ENCODE measurements at regions not wholly inside any gene's neighbourhood (a gene's known extent, or its start where the extent isn't known, plus 50 kb on each side); places are given as distances from the start of the nearest gene placed in this dataset.

DNA sequence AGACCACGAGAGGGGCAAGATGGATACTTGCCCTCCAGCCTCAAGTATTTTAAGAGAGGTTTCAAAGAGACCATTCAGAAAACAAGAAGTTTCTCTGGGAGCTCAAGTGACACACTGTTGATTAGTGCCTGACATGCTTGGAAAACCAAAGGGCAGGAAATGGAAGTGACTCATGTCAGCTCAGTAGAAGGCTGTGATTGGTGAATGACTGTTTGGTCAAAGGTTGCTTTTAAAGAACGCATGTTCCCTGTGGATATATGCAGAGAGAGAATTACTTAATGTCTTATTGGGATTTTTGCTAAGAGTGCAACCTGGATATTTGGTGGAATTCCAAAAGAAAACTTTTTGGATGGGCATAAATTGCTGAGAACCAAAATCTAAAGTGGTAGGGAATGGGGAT is 549.9 kb downstream of the XIRP2 start (continued):
- TF ChIP-seq, protein P1, sequence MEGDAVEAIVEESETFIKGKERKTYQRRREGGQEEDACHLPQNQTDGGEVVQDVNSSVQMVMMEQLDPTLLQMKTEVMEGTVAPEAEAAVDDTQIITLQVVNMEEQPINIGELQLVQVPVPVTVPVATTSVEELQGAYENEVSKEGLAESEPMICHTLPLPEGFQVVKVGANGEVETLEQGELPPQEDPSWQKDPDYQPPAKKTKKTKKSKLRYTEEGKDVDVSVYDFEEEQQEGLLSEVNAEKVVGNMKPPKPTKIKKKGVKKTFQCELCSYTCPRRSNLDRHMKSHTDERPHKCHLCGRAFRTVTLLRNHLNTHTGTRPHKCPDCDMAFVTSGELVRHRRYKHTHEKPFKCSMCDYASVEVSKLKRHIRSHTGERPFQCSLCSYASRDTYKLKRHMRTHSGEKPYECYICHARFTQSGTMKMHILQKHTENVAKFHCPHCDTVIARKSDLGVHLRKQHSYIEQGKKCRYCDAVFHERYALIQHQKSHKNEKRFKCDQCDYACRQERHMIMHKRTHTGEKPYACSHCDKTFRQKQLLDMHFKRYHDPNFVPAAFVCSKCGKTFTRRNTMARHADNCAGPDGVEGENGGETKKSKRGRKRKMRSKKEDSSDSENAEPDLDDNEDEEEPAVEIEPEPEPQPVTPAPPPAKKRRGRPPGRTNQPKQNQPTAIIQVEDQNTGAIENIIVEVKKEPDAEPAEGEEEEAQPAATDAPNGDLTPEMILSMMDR (IDR thresholded peaks at IDR 0.05): no peak

DNA sequence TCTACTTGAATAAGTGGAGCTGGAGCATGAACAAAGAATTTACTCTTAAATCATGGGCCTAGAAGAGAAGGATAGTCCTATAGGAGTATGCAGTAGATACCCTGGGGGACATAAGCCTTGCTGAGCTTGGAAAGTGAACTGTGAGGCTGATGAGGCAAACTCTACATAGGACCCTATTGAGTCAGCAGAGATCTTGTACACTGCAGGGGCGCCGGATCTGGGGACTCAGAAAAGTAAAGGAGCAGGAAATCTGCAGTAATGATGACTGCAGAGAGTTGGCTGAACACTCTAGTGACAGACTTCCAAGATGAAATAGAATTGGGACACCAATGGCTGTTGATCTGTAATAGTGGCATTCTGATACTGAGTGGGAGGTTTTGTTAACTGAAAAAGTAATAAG is 543.7 kb downstream of the XIRP2 start:
- TF ChIP-seq NFIC (IDR thresholded peaks at IDR 0.05; ENCODE audit: borderline replicate concordance) (no peak), MEF2A (IDR thresholded peaks at IDR 0.05; ENCODE audit: borderline replicate concordance, low read depth) (no peak), TAF1 (IDR thresholded peaks at IDR 0.05; ENCODE audit: borderline replicate concordance, low read depth, low read length) (no peak), RXRA (IDR thresholded peaks at IDR 0.05; ENCODE audit: borderline replicate concordance, low read depth) (no peak), SIN3A (IDR thresholded peaks at IDR 0.05; ENCODE audit: borderline replicate concordance, low read depth, low read length) (no peak), NRF1 (IDR thresholded peaks at IDR 0.05; ENCODE audit: low read depth, low read length) (no peak), RCOR1 (IDR thresholded peaks at IDR 0.05; ENCODE audit: low read length) (no peak), GABPA (IDR thresholded peaks at IDR 0.05; ENCODE audit: low read depth) (no peak), FOXM1 (IDR thresholded peaks at IDR 0.05; ENCODE audit: low read depth) (no peak), EP300 (IDR thresholded peaks at IDR 0.05; ENCODE audit: borderline replicate concordance in 1 of 2, low read depth in 1 of 2, low read length in 1 of 2) (no peak), FOSL2 (IDR thresholded peaks at IDR 0.05; ENCODE audit: borderline replicate concordance, low read depth) (no peak), ELF1 (IDR thresholded peaks at IDR 0.05) (no peak)
- TF ChIP-seq, protein P1 (IDR thresholded peaks at IDR 0.05): no peak
- H3K4me3 ChIP-seq (ENCODE audit: low read depth in 2 of 2, low read length in 1 of 2): no peak overlapping the region
- no peaks in the 10 kb centered on the region for H4K20me1 ChIP-seq (ENCODE audit: insufficient read depth)
- CTCF ChIA-PET: interaction anchor here (0.7 kb wide), 1 partner anchor 11 kb away, joined by 3 read pairs; no protein-coding TSS in a partner anchor
- no peaks in the 10 kb centered on the region for H3K4me1 ChIP-seq (ENCODE audit: control insufficient read depth in 1 of 2, insufficient read depth in 2 of 2, low read depth in 1 of 2, low read length in 1 of 2)
- H3K9me2 ChIP-seq: no peaks in the 10 kb centered on the region
- no peak for DNase-seq
- no peaks in the 10 kb centered on the region for H3K36me3 ChIP-seq (replicated peaks in 1 of 2; ENCODE audit: control insufficient read depth in 1 of 2, insufficient read depth in 2 of 2, low read length in 1 of 2)
- no peak overlapping the region for H3K9ac ChIP-seq
- H3K27ac ChIP-seq (ENCODE audit: low read depth in 2 of 2, low read length in 1 of 2): no peak overlapping the region
- no peak overlapping the region for H3K4me2 ChIP-seq
- WGBS (ENCODE audit: low lambda C conversion rate): 49% methylated on average over 2 of the region's 2 CpGs
- no peaks in the 10 kb centered on the region for H3F3A ChIP-seq (replicated peaks; ENCODE audit: insufficient read depth)
- POLR2A ChIA-PET: no interaction called here
- H3K27me3 ChIP-seq (ENCODE audit: insufficient read depth): no peaks in the 10 kb centered on the region
- H2AFZ ChIP-seq (ENCODE audit: low read depth): no peak overlapping the region
- no peaks in the 10 kb centered on the region for H3K9me3 ChIP-seq
- H3K79me2 ChIP-seq (ENCODE audit: insufficient read depth): no peaks in the 10 kb centered on the region

DNA sequence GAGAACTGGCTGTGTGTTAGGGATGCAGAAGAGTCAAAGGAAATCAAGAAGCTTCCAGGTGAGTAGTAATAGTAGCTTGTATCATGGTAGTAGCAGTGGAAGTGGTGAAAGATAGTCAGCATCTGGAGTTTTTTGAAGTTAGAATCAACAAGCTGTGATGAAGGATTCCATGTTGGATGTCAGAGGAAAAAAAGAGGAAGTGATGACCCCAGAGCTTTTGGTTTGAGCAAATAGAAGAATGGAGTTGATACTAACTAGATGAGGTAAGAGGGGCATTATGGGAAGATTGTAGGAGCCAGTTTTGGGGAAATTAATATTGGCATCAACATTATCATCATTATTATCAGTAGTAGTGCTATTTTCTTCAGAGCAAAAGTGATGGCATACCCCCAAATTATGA is 542.2 kb downstream of the XIRP2 start:
- Histone ChIP-seq H3F3A (replicated peaks; ENCODE audit: insufficient read depth) (no peaks in the 10 kb centered on the region), H3K9ac (no peak overlapping the region), H3K4me1 (ENCODE audit: control insufficient read depth in 1 of 2, insufficient read depth in 2 of 2, low read depth in 1 of 2, low read length in 1 of 2) (no peaks in the 10 kb centered on the region), H3K36me3 (replicated peaks in 1 of 2; ENCODE audit: control insufficient read depth in 1 of 2, insufficient read depth in 2 of 2, low read length in 1 of 2) (no peaks in the 10 kb centered on the region), H3K27me3 (ENCODE audit: insufficient read depth) (no peaks in the 10 kb centered on the region), H2AFZ (ENCODE audit: low read depth) (no peak overlapping the region), H3K9me2 (no peaks in the 10 kb centered on the region), H3K4me2 (no peak overlapping the region), H3K79me2 (ENCODE audit: insufficient read depth) (no peaks in the 10 kb centered on the region), H3K9me3 (no peaks in the 10 kb centered on the region), H3K27ac (ENCODE audit: low read depth in 2 of 2, low read length in 1 of 2) (no peak overlapping the region), H3K4me3 (ENCODE audit: low read depth in 2 of 2, low read length in 1 of 2) (no peak overlapping the region), H4K20me1 (ENCODE audit: insufficient read depth) (no peaks in the 10 kb centered on the region)
- CTCF ChIA-PET: no interaction called here
- DNase-seq: no peak
- TF ChIP-seq, protein P2, sequence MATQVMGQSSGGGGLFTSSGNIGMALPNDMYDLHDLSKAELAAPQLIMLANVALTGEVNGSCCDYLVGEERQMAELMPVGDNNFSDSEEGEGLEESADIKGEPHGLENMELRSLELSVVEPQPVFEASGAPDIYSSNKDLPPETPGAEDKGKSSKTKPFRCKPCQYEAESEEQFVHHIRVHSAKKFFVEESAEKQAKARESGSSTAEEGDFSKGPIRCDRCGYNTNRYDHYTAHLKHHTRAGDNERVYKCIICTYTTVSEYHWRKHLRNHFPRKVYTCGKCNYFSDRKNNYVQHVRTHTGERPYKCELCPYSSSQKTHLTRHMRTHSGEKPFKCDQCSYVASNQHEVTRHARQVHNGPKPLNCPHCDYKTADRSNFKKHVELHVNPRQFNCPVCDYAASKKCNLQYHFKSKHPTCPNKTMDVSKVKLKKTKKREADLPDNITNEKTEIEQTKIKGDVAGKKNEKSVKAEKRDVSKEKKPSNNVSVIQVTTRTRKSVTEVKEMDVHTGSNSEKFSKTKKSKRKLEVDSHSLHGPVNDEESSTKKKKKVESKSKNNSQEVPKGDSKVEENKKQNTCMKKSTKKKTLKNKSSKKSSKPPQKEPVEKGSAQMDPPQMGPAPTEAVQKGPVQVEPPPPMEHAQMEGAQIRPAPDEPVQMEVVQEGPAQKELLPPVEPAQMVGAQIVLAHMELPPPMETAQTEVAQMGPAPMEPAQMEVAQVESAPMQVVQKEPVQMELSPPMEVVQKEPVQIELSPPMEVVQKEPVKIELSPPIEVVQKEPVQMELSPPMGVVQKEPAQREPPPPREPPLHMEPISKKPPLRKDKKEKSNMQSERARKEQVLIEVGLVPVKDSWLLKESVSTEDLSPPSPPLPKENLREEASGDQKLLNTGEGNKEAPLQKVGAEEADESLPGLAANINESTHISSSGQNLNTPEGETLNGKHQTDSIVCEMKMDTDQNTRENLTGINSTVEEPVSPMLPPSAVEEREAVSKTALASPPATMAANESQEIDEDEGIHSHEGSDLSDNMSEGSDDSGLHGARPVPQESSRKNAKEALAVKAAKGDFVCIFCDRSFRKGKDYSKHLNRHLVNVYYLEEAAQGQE (IDR thresholded peaks at IDR 0.05; ENCODE audit: low read depth, low read length): no peak
- TF ChIP-seq, protein P3, sequence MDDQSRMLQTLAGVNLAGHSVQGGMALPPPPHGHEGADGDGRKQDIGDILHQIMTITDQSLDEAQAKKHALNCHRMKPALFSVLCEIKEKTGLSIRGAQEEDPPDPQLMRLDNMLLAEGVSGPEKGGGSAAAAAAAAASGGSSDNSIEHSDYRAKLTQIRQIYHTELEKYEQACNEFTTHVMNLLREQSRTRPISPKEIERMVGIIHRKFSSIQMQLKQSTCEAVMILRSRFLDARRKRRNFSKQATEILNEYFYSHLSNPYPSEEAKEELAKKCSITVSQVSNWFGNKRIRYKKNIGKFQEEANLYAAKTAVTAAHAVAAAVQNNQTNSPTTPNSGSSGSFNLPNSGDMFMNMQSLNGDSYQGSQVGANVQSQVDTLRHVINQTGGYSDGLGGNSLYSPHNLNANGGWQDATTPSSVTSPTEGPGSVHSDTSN (IDR thresholded peaks at IDR 0.05): no peak
- TF ChIP-seq SMC3 (IDR thresholded peaks at IDR 0.05; ENCODE audit: low read depth, low read length): no peak
- POLR2A ChIA-PET: no interaction called here

Measured in SK-N-SH (cell line).